Mononuclear cell (primary cell): ENCODE measurements at regions not wholly inside any gene's neighbourhood (a gene's known extent, or its start where the extent isn't known, plus 50 kb on each side); places are given as distances from the start of the nearest gene placed in this dataset.
"Not testable (repeated sequence)": the region's sequence is repeated elsewhere in the genome, so short reads cannot be mapped to it uniquely, and the experiment has no call there.

Experiments
- H3K27me3 ChIP-seq: 2 replicates; pipeline ENCODE4 v1.6.0; 2011; ENCODE audit warnings: low read length, control low read depth; ENCODE audit not compliant: insufficient read depth
- H3K4me1 ChIP-seq: 2 replicates; pipeline ENCODE4 v1.5.1; 2011; ENCODE audit warnings: mild to moderate bottlenecking, low read length, control low read depth; ENCODE audit not compliant: insufficient read depth
- H3K4me3 ChIP-seq: 2 replicates; pipeline ENCODE4 v1.5.1; 2011; ENCODE audit warnings: mild to moderate bottlenecking, low read length, moderate library complexity
- H3K9me3 ChIP-seq: 2 replicates; pipeline ENCODE4 v1.5.1; 2011; ENCODE audit warnings: low read depth, mild to moderate bottlenecking, control low read depth, low read length

- not testable (repeated sequence) for H3K9me3 ChIP-seq, H3K4me1 ChIP-seq, H3K4me3 ChIP-seq, H3K27me3 ChIP-seq
These were observed 5001.9 kb upstream of the OR11H1 start for GRCh38 chr22:10526079-10526478.

- not testable (repeated sequence) for H3K27me3 ChIP-seq
These were observed 4996.9 kb upstream of the OR11H1 start for GRCh38 chr22:10531141-10531540.

GRCh38 chr22:10572531-10572930, 4955.5 kb upstream of the OR11H1 start:
- not testable (repeated sequence) for H3K9me3 ChIP-seq, H3K4me1 ChIP-seq, H3K4me3 ChIP-seq, H3K27me3 ChIP-seq

More at GRCh38 chr22:10531141-10531540, 4996.9 kb upstream of the OR11H1 start:
- not testable (repeated sequence) for H3K4me1 ChIP-seq, H3K9me3 ChIP-seq, H3K4me3 ChIP-seq

- not testable (repeated sequence) for H3K27me3 ChIP-seq, H3K9me3 ChIP-seq, H3K4me1 ChIP-seq, H3K4me3 ChIP-seq
These were observed 4926.9 kb upstream of the OR11H1 start for GRCh38 chr22:10601071-10601470.

- not testable (repeated sequence) for H3K4me1 ChIP-seq, H3K9me3 ChIP-seq, H3K4me3 ChIP-seq, H3K27me3 ChIP-seq
These were observed 4896.0 kb upstream of the OR11H1 start for GRCh38 chr22:10631961-10632360.

- H3K4me1 ChIP-seq, H3K4me3 ChIP-seq, H3K27me3 ChIP-seq, H3K9me3 ChIP-seq: not testable (repeated sequence)
These were observed 4892.7 kb upstream of the OR11H1 start for GRCh38 chr22:10635341-10635740.

- H3K9me3 ChIP-seq, H3K4me3 ChIP-seq, H3K27me3 ChIP-seq, H3K4me1 ChIP-seq: not testable (repeated sequence)
These were observed 4865.2 kb upstream of the OR11H1 start for GRCh38 chr22:10662818-10663217.

- not testable (repeated sequence) for H3K4me3 ChIP-seq, H3K4me1 ChIP-seq, H3K9me3 ChIP-seq, H3K27me3 ChIP-seq
These were observed 4854.9 kb upstream of the OR11H1 start for GRCh38 chr22:10673065-10673464.

- not testable (repeated sequence) for H3K4me3 ChIP-seq, H3K9me3 ChIP-seq, H3K4me1 ChIP-seq, H3K27me3 ChIP-seq
These were observed 4849.3 kb upstream of the OR11H1 start for GRCh38 chr22:10678720-10679119.

- H3K9me3 ChIP-seq, H3K4me3 ChIP-seq, H3K4me1 ChIP-seq, H3K27me3 ChIP-seq: not testable (repeated sequence)
These were observed 4842.6 kb upstream of the OR11H1 start for GRCh38 chr22:10685436-10685835.

GRCh38 chr22:10687256-10687655, 4840.7 kb upstream of the OR11H1 start:
- not testable (repeated sequence) for H3K4me1 ChIP-seq, H3K27me3 ChIP-seq, H3K9me3 ChIP-seq, H3K4me3 ChIP-seq

- not testable (repeated sequence) for H3K4me3 ChIP-seq, H3K4me1 ChIP-seq, H3K9me3 ChIP-seq, H3K27me3 ChIP-seq
These were observed 4829.2 kb upstream of the OR11H1 start for GRCh38 chr22:10698836-10699235.

GRCh38 chr22:10699301-10700097, 4828.5 kb upstream of the OR11H1 start:
- H3K27me3 ChIP-seq, H3K9me3 ChIP-seq, H3K4me3 ChIP-seq, H3K4me1 ChIP-seq: not testable (repeated sequence)

GRCh38 chr22:10708175-10708574, 4819.8 kb upstream of the OR11H1 start:
- H3K27me3 ChIP-seq, H3K4me1 ChIP-seq, H3K4me3 ChIP-seq, H3K9me3 ChIP-seq: not testable (repeated sequence)

GRCh38 chr22:10710923-10711322, 4817.1 kb upstream of the OR11H1 start:
- H3K27me3 ChIP-seq, H3K4me1 ChIP-seq, H3K4me3 ChIP-seq: not testable (repeated sequence)
- peaks cover 17% of the 10 kb centered on the region for H3K9me3 ChIP-seq

GRCh38 chr22:10722804-10723203, 4805.2 kb upstream of the OR11H1 start:
- H3K9me3 ChIP-seq = peaks cover 100% of the 10 kb centered on the region
- H3K4me3 ChIP-seq, H3K27me3 ChIP-seq, H3K4me1 ChIP-seq: not testable (repeated sequence)
